GM21367 (cell line): ENCODE measurements at regions not wholly inside any gene's neighbourhood (a gene's known extent, or its start where the extent isn't known, plus 50 kb on each side); places are given as distances from the start of the nearest gene placed in this dataset.

ENCODE experiments used
- ATAC-seq: cut with Tn5 transposase; IDR thresholded peaks from one replicate; pipeline ENCODE4 v1.9.1; 2021; ENCODE audit not compliant: unreplicated experiment

DNA sequence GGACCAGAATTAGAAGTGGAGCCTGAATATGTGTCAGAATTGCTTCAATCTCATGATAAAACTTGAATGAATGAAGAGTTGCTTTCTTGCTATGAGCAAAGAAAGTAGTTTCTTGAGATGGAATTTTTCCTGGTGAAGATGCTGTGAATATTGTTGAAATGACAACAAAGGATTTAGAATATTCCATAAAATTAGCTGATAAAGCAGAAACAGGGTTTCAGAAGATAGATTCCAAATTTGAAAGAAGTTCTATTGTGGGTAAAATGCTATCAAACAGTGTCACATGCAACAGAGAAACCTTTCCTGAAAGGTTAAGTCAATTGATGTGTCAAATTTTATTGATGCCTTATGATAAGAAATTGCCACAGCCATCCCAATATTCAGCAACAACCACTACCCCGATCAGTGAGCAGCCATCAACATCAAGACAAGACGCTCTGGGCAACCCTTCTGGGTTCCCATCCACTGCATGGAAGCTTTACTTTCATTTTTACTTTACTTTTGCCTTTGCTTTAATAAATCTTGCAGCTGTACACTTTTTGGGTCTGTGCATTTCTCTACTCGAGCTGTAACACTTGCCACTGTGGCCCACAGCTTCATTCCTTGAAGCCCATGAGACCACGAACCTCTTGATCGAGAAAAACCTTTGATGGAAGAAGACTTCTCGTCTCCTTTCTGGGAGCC, 104.0 kb upstream of the SSTR1 start:
- no peak for ATAC-seq

DNA sequence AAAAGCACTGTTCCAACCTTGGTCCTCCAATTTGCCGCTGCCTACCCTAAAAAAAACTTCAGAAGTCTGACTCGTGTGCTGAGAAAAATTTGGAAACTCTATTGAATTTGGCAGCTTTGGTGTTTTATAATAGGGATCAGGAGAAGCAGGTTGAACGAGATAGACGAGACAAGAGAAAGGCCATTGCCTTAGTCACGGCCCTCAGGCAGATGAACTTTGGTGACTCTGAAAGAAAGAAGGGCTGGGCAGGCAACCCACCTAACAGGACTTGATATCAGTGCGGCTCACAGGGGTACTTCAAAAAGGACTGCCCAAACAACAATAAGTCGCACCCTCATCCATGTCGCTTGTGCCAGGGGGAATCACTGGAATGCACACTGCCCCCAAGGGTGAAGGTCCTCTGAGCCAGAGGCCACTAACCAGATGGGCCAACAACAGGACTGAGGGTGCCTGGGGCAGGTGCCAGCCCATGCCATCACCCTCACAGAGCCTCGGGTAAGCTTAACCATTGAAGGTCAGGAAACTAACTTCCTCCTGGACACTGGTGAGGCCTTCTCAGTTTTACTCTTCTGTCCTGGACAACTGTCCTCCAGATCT, 102.5 kb upstream of the SSTR1 start:
- no peak for ATAC-seq

DNA sequence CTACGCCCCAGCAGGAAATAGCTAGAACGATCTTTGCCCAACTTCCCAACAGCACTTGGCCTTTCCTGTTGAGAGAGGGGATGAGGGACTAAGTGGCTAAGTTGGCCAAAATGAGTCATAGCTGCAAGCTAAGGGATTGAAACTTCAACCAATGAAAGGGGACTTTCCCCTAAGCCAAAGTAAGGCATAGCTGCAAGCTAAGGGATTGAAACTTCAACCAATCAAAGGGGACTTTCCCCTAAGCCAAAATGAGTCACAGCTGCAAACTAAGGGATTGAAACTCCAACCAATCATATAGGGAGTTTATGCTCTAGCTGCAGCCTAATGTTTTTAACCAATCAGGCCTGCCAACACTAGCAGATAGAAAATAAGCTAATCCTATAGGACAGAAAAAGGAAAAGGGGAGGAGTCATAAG, 100.5 kb upstream of the SSTR1 start:
- ATAC-seq: peak; percentile 67

DNA sequence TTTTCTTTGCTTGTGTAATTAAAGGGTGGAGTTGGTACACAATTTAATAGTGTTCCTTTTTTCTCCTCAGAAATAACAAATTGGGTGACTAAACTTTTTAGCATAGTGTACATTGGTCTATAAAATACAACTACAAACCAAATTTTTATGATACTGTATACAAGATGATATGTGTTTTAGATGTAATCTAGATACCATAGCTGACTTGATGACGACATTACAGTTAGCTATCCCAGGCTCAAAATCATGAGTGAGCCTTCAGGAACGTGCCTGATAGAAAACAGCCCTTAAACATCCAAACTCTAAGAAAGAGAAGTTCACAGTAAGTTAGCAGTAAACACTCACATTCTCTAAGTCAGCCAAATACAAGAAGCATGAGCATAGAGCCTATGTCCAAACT, 99.0 kb upstream of the SSTR1 start:
- no peak for ATAC-seq

DNA sequence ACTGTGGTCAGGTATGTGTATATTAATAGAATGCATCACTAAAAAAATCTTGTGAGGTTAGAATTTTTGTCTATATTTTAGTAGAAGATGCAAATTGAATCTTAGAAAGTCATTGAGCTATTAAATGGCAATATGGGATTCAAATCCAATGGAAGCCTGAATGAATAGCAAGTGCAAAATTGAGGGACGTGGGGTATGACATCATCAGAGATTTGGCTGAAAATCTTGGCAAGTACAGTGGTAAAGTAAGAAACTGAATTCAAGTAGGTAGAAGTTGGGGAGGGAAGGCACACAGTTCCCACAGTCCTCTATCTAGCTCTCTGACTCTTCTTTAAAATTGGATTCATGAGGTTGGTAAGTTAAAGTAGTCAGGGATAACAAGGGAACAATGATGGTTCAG, 97.4 kb upstream of the SSTR1 start:
- no peak for ATAC-seq

DNA sequence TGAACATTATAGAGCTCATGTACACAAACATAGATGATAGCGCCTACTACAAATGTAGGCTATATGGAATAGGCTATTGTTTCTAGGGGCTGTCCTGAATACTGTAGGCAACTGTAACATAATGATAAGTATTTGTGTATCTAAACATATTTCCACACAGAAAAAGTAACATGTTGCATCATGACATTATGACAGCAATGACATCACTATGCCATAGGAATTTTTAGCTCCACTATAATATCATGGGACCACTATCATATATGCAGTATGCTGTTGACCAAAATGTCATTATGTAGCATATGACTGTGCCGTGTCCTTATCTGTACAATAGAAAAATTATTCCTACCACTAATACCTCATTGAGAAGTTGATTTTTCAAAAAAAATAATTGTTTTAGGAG, 96.7 kb upstream of the SSTR1 start:
- no peak for ATAC-seq

DNA sequence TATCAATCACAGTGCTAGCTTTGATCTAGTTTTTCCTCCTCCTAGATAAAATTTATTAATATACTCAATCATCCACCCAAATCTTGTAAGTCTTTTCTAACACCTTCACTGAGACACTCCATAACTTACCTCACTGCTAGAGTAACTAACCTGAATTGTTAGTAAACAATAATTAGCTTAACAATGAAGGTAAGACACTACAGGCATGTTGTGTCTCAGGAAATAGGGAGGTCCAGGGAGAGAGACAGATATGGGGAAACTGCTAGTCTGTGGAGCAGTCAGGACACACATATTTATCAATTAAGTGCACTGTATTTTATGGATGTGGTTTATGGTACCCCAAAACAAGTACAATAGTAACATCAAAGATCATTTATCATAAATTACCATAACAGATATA, 94.2 kb upstream of the SSTR1 start:
- no peak for ATAC-seq

DNA sequence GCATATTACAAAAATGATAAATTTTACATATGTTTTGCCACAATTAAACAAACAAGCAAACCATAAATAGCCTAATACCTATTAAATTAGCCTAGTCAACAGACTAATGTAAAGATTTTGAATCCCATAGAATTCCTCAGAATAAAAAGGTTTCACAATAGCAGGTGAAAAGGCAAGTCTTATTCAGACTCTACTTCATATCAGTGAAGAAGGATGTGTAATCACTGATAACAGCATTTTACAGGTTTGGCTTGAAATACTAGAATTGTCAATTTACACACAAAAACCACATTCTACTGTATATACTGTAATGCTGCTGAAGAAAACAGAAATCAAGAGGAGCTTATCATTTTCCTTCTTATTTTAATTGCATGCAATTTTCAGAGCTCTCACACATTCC, 90.8 kb upstream of the SSTR1 start:
- no peak for ATAC-seq

DNA sequence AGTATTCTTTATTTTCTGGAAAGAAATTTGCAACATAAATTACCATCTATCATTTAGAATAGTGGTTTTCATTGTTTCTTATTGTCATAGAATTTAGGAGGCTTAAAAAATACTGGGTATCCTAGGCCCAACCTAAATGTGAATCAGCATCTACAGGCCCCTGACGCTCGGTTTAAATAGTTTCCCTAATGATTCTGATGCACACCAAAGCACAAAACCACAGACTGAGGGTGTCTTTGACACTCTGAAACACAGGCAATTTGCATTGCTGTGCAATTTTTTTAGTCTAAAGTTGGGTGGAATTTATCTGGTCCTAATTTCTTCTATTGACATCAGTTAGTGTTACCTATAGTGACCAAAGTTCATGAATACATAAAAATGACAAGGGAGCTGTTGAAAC, 87.6 kb upstream of the SSTR1 start:
- no peak for ATAC-seq

DNA sequence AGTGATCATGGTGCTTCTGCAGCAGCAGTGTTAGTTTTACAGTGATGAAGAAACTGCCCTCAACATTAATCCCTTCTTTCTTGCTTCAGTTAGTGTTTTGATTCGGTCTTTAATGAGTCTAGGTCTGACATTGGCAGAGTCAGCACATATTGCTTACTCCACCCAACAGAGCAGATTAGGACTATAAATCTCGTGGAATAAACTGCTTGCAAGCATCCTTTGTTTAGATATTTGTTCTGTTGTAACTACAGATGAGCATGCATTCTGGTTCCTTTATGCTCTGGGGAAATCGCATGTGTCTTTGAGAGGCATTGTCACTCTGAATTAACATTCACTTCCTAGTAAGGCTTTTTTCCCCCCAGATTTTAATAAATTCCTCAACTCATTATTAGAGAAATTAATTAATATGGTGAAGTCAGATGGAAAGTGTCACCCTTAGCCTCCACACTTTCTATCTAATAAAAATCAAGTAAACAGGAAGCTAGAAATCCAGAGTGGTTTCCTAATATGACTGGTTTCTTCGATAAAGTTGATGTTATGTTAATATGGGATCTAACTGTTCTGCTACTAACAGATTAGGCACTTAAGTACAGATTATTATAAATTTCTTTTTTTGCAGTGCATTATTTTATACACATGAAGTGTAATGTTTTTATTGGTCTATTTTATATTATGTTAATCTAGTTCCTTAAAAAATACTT, 86.2 kb upstream of the SSTR1 start:
- no peak for ATAC-seq

DNA sequence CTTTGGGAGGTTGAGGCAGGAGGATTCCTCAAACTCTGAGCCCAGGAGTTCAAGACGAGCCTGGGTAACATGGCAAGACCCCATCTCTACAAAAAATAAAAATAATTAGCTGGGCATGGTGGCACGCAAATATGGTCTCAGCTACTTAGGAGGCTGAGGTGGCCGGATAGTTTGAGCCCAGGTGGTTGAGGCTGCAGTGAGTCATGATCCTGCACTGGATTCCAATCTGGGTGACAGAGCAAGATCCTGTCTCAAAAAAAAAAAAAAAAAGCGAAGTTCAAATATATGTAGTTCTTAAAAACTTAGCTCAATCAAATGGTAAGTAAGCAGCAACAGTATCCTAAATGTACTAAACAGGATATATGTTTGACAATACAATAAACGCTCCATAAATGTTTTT, 85.5 kb upstream of the SSTR1 start:
- no peak for ATAC-seq

DNA sequence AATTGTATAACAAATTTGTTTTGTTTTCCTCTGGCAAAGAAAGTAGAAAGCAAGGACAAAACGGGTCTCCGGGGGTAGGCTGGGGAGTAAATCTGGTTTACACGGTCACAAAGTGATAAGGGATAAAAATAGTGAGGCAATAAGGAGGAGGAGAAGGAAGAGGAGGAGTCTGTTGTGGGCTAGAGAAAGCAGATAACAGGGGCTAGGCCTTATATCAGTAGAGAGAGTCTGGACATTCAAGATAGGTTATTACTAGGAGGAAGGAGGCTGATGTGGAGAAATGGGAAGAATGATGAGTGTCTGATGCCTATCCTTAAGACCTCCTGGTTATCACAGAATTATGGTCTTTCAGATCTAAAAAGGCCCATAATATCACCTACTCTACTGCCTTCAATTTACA, 83.2 kb upstream of the SSTR1 start:
- ATAC-seq: no peak

DNA sequence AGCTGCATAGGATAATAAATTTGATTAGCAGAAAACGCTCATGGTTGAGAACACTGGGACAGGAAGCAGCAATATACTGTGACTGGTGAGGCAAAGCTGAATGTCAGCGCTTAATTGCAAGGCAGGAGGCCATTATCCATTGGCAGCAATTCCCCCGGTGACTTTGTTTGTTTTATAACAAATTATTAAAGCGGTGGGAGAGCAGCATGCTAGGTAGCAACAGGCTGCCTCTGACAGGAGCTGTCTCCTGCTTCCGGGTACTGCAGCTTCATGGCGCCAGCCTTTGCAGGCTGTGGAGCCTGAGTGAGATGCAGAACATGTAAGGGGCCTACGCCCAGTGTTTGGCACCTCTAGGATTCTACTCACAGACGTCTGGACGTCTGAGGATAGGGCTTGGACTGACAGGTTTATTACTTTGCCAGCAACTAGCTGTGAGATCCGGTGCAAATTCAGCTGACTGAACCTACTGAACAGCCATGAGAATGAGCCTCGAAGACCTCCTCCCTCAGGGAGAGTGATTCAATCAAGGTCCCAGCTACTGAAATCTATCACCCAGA, 82.1 kb upstream of the SSTR1 start:
- no peak for ATAC-seq

DNA sequence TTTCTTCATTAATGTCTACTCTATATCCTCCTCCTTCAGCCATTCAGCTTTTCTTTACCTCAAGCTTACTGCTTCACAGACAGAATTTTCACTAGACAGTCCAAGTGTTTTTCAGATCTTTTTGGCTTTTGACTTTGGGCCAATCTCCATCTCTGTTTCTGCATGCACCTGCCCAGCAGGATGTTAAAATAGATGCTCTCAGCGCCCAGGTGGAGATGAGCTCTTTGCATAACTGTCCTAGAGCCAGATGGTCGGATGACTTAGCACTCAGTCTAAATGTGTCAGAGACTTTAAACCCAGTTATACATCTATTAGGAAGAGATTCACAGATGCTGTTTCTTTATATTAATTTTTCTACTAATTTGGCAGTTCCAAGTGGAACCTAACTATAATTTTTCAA, 80.3 kb upstream of the SSTR1 start:
- no peak for ATAC-seq

DNA sequence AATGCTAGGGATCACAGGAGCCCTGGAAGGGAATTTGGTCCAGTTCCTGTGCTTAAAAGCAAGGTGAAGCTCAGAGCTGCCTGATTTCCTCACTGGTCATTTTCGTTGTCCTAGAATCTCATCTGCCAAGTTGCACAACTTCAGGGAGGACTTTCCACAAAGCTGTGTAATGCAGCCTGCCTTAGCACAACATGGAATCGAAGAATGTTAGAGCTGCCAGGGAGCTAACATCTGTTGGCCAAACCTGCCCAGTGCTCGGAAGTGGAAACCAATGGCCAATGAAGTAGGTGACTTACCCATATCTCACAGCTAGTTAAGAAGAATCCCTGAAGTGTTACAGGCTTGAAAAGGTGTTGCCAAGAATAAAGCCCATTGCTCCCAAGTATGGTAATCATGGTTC, 79.9 kb upstream of the SSTR1 start:
- ATAC-seq: no peak

DNA sequence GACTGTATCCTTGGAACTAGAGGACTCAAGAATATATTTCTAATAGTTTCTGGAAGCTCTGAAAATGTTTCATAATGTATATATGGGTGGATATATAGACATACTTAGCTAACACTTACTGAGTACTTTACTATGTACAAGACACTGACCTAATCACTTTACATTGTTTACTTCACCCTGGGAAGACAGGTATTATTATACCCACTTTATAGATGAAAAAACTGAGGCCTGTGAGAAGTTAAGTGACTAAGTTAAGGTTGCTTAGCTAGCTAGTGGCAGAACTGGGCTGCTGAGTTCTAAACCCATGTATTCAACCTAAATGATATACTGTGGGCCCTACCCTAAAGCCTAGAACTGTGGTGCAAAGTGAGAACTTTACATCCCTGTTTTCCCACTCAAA, 79.1 kb upstream of the SSTR1 start:
- no peak for ATAC-seq

DNA sequence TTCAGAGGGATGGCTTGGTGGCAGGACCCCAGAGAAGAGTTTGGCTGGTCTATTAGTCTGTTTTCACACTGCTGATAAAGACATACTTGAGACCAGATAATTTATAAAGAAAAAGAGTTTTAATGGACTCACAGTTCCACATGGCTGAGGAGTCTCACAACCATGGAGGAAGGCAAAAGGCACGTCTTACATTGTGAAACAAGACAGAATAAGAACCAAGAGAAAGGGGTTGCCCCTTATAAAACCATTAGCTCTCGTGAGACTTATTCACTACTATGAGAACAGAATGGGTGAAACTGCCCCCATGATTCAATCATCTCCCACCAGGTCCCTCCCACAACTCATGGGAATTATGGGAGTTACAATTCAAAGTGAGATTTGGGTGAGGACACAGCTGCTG, 78.5 kb upstream of the SSTR1 start:
- no peak for ATAC-seq

DNA sequence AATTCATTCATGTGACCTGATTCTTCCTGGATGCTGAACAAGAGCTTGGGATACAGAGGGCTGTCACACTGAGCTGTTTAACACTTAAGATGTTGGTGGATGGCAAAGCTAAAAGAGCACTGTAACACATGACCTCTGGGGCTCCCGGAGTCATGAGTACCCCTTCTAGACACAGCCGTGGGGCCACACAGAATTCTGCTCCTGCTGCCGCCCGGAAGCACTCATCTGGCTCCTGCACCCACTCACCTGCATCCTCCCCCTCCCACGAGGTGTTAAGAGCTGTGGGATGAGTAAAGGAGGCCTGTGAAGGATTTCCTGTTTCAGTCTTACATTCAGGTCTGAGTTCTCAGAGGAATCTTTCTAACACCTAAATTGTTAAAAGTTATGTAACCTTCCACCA, 78.0 kb upstream of the SSTR1 start:
- no peak for ATAC-seq

DNA sequence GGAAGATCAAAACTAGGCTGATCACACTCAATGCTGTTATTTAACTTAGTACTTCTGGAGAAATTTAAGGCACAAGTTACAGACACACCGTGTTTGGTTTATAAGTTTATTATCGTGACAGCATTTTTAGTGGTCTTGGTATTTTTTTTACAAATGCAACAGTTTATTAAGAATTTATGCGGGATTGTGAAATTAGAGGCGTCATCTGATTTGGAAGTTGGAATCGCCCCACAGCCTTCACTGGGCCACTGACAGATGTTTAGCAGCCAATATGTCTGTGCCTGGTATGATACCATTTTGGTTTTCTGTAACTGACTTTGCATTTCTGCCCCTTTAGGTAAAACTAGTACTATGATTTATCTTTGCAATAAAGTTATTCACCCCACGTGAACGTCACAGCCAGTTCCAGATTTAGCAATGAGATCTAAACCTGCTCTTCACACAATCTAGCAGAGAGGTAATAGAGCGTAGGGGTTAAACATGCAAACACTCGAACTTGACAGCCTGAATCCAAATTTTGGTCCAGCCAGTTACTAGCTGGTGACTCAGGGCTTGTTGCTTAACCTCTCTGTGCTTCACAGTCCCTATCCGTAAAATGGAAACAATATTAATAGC, 73.2 kb upstream of the SSTR1 start:
- no peak for ATAC-seq

DNA sequence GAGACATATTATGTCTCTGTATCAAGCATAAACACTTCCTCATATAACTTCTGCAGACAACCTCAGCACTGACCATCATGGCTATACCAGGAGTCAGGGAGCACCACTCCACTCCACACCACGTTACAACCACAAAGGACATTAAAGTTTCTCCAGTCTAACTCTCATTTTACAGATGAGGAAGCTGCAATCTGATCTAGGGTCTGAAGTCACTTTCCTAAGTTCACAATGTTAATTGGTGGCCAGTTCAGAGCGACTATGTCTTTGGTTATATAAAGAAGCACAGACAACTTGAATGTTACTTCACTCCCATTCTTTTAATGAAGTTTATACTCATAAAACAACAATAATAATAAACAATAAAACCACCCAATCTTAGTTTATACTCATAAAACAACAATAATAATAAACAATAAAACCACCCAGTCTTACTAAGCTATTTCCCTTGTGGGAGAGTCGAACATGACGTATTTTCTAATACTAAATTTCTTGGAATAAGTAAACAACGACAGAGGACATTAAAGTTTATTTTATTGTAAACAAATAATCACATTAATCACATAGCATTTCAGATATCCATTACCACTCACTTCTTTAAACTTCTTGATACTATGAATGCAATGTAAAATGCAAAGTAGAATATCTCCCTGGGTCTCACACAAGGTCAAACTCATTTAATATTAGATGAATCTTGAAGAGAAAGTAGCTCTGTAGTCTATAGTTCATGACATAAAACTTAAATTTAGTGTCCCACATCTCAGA, 72.4 kb upstream of the SSTR1 start:
- no peak for ATAC-seq

DNA sequence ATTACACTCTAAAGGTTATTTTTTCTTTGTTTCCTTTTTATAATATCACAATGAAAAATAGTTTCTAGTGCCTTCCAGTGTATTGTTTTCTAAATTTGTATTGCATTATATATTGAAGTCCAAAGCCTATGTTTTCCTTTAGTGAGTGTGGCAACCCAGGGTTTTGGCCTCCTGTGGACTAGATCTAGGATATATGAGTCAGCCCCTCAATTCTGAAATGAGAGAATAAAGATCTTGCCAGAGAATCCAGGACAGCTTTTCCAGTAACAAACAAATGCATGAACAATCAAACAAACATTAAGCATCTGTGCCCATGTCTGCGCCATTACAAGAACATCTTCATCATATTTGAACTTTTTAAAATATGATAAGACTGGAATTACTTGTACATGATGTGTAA, 70.7 kb upstream of the SSTR1 start:
- no peak for ATAC-seq
